NCI-H1694 treated with DMSO at 0.1 percent for 48 hours (cell line): ENCODE measurements at regions not wholly inside any gene's neighbourhood (a gene's known extent, or its start where the extent isn't known, plus 50 kb on each side); places are given as distances from the start of the nearest gene placed in this dataset.

Experiments
- DNase-seq: peaks from one replicate; lab custom pipeline; 2025; lab: John Stamatoyannopoulos, UW

DNA sequence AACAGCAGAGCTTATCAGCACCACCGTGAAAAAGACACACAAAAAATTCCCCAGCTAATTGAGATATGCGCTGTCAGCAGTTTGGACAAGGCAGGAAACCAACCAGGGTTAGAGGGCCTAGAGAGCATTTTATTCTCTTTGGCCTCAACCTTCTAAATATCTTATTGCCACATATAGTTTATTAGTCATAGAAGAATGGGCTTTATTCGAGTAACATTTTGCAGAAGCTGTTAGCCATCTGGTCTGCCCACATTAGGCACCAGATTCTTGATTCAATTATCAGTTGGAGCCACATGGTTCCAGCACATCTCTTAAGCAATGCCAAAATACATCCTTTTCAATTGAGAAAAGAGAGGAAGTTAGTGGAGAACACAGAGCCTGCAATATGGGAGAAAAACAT, 109.9 kb upstream of the CXADR start:
- DNase-seq: no peak

DNA sequence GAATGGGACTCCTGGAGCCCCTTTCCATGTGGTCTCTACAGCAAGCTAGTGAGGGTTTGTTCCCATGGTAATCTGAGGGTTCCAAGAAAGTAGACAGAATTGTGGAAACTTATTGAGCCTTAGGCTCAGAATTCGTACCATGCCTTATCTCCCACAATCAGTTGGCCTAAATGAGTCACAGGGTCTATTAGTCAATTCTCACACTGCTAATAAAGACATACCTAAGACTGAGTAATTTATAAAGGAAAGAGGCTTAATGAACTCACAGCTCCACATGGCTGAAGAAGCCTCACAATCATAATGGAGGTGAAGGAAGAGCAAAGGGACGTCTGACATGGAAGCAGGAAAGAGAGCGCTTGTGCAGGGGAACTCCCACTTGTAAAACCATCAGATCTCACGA, 106.6 kb upstream of the CXADR start:
- no peak for DNase-seq

DNA sequence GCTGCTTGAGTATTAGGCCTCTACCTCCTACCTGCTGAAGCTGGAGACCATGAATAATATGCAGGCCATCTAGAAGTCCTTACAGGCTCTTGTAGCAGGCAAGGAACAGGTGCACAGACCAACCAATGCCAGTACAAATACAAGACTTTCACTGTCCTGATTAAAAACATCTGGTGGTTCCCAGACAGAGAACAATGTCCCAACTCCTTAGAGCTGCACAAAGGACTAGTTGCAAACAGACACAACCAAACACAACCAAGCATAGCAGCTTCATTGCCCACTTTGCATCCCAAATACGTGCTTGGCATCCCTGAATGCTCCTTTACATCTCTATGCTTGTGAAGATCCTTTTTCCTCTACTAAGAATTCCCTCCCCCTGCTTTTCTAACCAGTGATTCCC, 98.1 kb upstream of the CXADR start:
- DNase-seq: no peak

DNA sequence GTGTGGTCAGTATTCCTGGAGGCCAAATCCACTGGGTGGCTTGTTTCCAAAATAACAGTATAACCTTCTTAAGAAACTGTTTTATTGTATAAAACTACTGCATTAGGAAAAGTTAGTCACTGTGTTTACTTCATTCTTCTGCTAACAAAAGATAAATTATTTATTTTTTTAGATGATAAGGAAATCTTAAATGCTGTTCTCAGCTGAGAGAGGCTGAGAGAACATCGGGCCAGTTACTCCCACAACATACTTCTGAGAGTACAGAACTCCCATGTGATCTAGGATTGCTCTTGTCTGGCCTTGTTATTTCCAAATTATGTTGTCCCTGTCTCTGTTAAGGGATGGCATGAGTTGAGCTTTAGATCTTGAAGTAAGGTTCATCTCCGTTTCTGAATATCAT, 96.7 kb upstream of the CXADR start:
- no peak for DNase-seq

DNA sequence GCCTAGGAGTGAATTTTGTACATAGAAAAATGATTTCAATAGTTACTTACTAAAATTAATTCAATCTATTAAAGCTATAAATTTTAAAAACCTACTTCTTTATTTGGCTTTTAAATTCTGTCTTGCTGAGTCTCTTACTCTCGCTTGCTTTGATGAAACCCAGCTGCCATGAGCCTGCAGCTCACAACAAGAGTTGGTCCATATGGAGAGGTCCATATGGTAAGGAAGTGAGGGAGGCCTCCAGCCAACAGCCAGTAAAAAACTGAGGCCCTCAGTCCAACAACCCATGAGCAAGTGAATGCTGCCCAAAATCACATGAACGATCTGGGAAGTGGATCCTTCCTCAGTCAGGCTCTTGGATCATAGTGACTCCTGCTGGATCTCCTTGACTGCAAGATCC, 89.9 kb upstream of the CXADR start:
- peak; percentile 15 for DNase-seq

DNA sequence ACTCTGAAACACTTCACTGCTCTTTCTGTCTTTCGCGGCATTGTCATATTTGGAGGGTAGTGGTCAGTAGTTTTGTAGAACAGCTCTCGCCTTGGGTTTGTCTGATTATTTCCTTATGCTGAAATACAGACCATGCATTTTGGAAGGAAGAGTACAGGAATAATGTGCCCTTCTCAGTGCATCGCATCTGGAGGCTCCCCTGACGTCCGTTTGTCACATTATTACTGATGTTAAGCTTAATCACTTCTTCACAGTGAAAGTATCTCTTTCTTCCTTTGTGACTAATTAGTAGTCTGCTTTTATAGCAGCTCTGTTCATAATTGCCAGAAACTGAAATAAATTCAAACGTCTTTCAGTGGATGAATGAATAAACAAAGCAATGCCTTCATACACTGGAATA, 85.7 kb upstream of the CXADR start:
- no peak for DNase-seq

DNA sequence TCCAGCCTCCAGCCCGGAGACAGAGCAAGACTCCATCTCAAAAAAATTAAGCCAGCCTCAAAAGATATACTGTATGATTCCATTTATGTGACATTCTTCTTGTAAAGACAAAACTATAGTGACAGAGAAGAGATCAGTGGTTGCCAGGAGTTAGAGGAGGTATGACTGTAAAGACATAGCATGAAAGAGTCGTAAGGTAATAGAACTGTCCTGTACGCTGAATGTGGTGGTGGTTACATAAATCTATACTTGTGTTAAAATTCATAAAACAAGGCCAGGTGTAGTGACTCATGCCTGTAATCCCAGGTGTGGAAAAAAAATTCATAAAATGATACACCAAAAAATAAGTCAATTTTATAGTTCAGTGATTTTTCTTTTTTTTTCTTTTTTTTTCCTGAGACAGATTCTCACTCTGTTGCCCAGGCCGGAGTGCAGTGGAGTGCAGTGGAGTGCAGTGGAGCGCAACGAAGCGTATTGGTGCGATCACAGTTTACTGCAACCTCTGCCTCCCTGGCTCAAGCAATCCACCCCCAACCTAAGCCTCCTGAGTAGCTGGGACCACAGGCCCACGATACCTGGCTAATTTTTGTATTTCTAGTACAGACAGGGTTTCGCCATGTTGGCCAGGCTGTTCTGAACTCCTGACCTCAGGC, 84.9 kb upstream of the CXADR start:
- no peak for DNase-seq

DNA sequence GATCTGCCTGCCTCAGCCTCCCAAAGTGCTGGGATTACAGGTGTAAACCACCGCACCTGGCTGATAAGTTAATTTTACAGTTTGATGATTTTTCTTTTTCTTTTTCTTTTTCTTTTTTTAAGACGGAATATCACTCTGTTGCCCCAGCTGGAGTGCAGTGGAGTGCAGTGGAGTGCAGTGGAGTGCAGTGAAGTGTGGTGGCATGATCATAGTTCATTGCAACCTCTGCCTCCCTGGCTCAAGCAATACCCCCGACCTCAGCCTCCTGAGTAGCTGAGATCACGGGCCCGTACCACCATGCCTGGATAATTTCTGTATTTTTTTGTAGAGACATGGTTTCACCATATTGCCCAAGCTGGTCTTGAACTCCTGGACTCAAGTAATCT, 84.4 kb upstream of the CXADR start:
- DNase-seq: no peak

DNA sequence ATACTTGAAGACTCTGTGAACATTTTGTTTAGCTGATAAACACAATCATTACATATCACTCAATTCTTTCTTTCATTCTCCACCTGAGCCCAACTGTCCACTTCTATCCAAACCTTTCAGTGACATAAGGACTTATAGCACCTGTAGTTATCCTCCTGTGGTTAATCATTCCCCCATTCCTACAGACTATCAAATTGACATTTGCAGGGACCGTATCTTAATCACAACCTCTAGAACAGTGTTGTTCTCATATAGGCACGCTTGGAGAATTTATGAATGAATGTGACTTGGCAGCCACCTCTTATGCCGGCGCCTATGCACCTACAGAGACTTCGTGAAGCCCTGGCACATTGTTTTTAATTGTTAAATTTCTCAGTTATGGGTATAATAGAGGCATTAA, 83.9 kb upstream of the CXADR start:
- no peak for DNase-seq

DNA sequence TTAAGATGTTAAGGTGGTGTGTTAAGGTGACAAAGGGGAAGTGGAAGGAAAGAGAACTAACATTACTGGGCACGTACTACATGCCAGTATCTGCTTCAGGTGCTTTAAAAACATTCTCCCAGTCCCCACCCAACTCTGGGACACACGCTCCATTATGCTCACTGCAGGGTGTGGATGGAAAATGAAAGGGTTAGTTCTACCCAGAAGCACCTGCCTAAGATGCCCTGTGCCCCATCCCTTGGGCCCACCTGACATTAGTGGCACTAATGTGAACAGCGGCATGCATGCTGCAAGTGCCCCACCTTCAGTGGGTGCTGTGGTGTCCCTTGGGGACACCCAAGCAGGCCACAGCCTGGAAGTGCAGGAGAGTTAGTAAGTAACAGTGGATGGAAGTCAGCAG, 82.9 kb upstream of the CXADR start:
- DNase-seq: no peak

DNA sequence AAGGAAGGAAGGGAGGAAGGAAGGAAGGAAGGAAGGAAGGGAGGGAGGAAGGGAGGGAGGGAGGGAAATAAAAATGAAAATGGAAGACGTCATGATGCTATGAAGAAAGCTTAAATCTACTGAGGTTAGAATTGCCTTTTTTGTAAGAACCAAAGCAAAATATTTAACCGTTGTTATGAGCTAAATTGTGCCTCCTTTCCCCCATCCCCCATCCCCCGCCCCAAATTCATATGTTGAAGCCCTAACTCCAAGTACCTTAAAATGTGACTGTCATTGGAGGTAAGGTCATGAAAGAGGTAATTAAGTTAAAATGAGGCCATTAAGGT, 80.1 kb upstream of the CXADR start:
- DNase-seq: no peak

DNA sequence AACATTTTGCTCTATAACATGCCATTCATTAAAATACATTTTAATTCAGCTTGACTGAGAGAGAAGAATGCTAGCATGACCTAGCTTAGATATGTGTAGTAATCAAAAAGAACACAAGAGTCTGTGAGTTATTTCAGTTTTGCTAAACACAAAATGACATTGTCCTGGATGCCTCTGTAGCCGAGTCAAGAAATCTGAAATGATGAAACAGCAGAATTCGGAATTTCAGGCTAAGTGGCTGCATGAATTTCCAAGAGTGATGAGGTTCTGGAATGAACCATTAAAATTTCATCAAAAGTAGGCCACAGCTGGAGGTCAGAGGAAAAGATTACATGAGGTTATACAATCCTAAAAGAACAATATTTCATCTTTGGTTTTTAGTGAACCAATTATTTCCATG, 79.1 kb upstream of the CXADR start:
- DNase-seq: no peak

DNA sequence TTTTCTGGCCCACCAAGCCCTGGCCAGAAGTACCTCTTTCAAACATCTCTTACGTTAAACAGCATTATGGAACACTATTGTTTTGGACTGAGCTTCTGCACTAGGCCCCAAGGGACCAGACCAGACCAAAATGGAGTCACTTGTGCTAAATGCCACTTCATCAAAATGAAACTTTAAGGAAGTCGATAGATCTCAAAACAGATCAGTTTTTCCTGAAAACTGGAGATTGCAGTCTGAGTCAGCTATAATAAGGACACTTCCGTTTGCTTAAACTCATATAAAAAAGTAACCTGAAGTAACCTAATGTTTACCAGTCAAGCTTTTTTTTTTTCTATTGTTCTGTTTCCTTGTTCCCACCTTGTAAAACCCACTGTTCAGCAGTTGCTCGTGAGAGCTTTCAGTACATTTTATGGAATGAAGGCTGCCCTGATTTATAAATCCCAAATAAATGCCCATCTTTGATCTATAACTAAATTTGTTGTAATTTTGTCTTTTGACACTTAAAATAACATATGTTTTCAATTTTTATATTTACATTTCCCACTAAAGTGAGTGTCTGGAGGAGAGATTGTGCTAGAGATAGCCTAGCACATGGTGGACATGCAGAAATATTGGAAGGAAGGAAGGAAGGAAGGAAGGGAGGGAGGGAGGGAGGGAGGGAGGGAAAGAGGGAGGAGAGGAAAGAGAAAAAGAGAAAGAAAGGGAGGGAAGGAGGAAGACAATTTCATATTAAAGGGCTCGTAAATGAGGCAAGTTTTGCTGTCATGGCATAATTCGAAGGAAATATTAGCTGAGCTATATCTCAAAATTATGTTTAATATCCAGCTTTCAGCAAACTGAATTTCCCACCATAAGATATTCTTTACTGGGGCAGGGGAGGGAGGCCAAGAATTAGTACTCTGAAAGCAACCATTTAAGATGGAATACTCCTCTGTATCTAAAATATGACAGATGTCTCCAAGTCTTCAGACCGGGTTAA, 77.0 kb upstream of the CXADR start:
- DNase-seq: no peak

DNA sequence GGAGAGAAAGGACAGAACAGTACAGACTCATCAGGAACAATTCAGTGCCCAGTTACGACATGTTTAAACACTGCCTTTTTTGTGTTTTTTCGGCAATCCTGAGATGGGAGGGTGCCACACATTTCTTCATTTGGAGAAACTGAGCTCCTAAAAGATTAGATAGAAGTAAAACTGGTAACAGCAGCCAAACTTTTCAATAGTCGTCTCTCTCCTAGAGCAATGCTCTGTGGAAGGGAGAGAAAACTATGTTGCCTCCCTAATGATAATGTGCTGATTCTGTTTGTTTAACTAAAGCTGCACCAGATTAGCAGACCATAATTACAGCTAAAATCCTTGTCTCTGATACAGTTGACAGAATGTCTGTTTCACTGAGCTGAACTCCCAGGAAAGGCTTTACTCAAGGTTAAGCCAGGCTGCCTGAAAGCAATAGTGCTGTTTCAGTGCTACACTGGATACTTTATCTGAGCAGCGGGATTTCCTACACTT, 76.2 kb upstream of the CXADR start:
- DNase-seq: no peak

DNA sequence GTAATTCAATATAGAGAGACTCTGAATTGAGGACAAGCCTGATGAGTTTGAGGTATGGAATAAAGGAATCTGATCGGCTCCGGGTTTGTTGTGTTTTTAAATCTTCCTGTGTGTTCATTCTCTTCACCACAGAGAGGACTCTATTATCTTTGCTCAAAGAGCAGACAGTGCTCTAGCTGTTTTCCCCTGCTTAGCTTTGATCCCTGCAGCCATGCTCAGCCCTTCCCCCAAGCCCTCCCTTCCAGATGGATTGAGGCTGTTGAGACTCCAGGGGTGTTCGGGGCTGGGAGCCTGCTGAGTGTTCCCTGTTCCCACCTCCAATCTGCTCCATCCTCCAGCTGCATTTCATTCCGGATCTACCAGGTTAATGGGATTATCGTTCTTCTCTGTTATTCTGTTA, 74.2 kb upstream of the CXADR start:
- no peak for DNase-seq

DNA sequence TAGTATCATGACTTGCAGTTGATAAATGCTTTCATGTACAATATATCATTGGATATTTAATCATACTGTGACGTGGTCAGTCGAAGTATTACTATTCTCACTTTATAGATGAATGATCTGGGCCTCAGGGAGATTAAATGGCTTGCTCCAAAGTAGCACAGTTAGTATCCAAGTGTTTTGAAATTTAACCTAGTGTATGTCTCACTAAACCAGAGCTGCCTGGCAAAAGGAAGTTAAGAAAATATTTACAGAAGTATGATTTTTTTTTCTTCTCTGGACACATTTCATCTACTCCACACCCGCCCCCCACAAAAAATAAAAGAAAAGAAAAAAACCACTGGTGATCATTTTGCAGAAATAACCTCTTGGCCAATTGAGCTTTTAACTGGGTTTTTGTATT, 71.9 kb upstream of the CXADR start:
- no peak for DNase-seq

DNA sequence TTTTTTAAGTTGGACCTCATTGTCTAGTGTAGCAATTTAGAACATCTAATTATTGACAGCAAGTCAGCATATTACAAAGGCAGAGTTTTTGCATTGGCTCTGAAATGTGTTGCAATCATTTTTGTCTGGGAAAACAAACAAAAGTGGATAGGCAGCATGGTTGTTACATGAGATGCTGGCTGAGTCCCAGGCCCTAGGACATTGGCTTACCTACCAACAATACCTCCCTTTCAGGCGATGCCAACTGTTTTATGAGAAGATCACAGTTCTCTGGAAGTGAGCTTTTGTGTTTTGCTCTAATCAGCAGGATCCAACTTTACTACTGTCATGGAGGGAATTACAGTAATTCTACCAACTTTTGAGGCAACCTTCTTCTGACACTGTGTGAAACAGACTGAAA, 71.5 kb upstream of the CXADR start:
- DNase-seq: no peak

DNA sequence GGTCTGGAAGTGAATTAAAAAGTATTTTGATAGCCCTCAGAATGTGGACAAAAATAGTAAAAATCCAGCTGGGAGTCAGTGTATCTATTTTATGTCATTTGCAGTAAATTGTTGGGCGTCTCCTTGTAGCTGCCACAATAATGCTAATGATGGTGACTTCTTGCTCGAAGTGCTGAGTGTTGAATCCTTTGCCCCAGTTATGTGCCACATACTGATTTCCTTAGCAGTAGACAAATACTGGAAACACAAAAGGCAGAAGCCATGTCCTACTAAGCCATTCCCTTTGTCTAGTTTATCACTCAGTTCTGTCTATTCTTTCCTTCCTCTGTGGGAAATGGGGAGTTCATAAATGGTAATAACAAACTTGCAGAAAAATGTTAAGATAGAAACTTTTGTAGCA, 70.7 kb upstream of the CXADR start:
- no peak for DNase-seq

DNA sequence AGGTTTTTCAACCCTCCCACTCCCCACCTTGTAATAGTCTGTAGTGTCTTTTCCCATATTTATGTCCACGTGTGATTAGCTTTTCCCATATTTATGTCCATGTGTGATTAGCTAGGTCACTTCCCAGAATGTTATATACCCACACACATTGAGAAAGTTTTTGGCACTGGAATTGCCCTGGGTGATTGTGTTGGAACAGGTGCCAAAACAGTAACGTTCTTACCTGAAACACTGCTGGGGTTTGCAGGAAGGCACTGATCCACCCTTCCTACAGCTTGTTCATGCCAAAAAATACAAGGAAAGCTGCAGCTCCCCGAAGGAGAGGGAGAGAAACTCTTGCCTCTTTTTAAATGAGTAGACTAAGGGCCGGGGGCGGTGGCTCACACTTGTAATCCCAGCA, 68.0 kb upstream of the CXADR start:
- no peak for DNase-seq

DNA sequence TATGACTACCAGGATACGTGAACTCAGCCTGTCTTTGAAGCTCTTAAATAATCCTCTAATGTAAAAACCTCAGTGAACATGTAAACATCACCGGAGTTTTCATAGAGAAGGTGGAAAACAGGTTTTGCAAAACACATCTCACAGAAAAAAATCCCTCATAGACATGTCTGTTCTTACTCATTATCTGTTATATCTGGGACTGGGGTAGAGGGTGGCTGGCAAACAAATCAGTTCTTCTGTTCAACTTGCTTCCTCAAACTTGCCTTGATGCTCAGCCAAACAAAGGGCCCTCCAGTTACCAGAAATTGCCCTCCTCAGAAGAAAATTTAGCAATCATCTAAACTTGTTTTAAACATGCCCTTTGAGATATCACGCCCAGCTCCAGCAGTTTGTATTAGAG, 66.1 kb upstream of the CXADR start:
- no peak for DNase-seq

DNA sequence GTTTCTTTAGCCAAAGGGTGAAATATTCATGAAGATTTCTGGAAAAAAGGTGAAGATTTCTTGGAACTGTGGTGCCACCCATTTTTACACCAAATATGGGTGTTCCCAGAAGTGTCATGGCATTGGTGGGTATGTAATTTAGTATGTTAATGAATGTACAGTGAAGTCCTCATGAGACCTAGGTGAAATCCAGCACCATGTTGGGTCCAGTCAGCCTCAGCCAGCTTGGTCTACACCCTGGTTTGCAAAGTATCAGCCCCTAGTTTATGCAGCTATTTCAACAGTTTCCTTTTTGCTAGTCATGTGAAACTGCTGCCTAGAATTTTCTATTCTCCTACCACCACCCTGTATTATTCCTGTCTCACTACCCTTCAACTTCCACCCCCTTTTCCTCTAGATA, 63.1 kb upstream of the CXADR start:
- DNase-seq: no peak

DNA sequence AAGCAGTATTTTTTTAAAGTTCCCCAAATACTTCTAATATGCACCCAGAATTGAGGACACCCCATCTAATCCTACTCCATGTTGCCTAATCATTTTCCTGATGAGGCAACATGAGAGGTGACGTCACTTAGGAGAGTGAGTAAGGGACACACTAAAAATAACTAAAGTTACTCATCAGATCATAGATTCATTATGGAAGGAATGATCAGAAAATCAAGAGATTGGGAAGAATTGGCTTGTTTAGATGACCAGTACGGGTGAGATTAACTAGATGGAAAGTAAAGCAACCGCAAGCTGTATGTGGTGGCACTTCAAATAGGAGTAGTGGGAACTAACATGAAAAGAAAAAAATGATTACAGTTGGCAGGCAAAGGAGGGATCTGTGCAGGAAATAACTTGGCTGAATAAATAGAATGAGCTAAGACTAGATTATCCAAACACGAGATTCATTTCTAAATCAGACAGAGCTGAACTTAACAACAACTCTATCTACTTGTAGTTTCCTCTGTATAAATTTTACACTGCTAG, 61.4 kb upstream of the CXADR start:
- DNase-seq: no peak

DNA sequence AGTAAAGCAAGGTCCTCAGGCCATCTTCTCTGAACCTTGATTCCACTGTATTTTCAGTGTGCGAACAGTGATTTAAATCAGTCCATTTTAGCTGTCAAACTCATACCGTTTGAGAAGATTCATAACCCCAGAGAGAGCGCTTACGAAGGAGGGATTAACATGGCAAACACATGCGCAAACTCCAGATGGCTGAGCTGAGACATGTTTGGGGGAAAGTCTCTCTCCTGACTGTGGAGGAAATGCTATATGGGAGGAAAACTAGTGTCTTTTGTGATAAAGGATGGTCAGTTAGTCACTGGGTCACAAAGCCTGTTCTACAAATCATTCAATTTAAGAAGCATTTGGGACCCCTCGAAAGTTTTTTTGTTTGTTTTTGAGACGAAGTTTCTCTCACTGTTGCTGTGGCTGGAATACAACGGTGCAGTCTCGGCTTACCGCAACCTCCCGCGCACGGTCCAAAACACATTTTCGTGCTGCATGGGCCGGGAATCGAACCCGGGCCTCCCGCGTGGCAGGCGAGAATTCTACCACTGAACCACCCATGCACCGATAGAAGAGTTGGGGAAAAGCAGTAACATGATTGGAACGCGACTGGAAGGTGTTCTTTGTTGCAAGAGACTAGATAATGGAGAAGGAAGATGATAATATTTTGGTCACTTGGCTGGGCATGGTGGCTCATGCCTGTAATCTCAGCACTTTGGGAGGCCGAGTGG, 58.4 kb upstream of the CXADR start:
- peak; percentile 99 for DNase-seq
